Mesenchymal stem cell (in vitro differentiated cells and primary cell): ENCODE measurements at regions not wholly inside any gene's neighbourhood (a gene's known extent, or its start where the extent isn't known, plus 50 kb on each side); places are given as distances from the start of the nearest gene placed in this dataset.
"Not testable (repeated sequence)": the region's sequence is repeated elsewhere in the genome, so short reads cannot be mapped to it uniquely, and the experiment has no call there.

Source experiments
- DNase-seq: peaks from one replicate; pipeline ENCODE4 v3.0.0-alpha.2; 2013
- H2AFZ ChIP-seq: one replicate; pipeline ENCODE4 v1.6.1; 2013; ENCODE audit warnings: low read depth, mild to moderate bottlenecking, control low read depth, inconsistent platforms, low read length, moderate library complexity
- H2AK5ac ChIP-seq: 2 replicates; pipeline ENCODE4 v1.6.1; 2013; ENCODE audit warnings: low read length, moderate library complexity, mild to moderate bottlenecking, inconsistent platforms; ENCODE audit not compliant: severe bottlenecking
- H2BK120ac ChIP-seq: one replicate; pipeline ENCODE4 v1.6.1; 2013; ENCODE audit warnings: low read depth, mild to moderate bottlenecking, inconsistent platforms, low read length, moderate library complexity
- H2BK12ac ChIP-seq, 2 experiments: one replicate each; pipeline ENCODE4 v1.6.1; 2013; ENCODE audit warnings: inconsistent platforms in 2 of 2, low read length in 2 of 2, mild to moderate bottlenecking in 2 of 2, moderate library complexity in 2 of 2, control low read depth in 1 of 2
- H2BK15ac ChIP-seq: one replicate; pipeline ENCODE4 v1.6.1; 2013; ENCODE audit warnings: mild to moderate bottlenecking, low read depth, inconsistent platforms; ENCODE audit not compliant: poor library complexity, severe bottlenecking
- H2BK5ac ChIP-seq: 2 replicates; pipeline ENCODE4 v1.6.1; 2013; ENCODE audit warnings: low read depth, mild to moderate bottlenecking, low read length, control low read depth, inconsistent platforms; ENCODE audit not compliant: poor library complexity, severe bottlenecking
- H3K14ac ChIP-seq, 2 experiments: one replicate each; pipeline ENCODE4 v1.6.1; 2013; ENCODE audit warnings: inconsistent platforms in 2 of 2, low read length in 2 of 2, control low read depth in 1 of 2, mild to moderate bottlenecking in 1 of 2, moderate library complexity in 1 of 2
- H3K18ac ChIP-seq, 2 experiments: one replicate each; pipeline ENCODE4 v1.6.1; 2013; ENCODE audit warnings: inconsistent platforms in 2 of 2, low read length in 2 of 2, control low read depth in 1 of 2, low read depth in 1 of 2, mild to moderate bottlenecking in 1 of 2
- H3K23ac ChIP-seq, 2 experiments: one replicate each; pipeline ENCODE4 v1.6.1; 2013; ENCODE audit warnings: inconsistent platforms in 2 of 2, low read length in 2 of 2, mild to moderate bottlenecking in 2 of 2, moderate library complexity in 2 of 2, control low read depth in 1 of 2
- H3K27ac ChIP-seq: 2 replicates; pipeline ENCODE4 v1.5.1; 2013; ENCODE audit warnings: mild to moderate bottlenecking, moderate library complexity, low read length, control low read depth, inconsistent platforms; ENCODE audit not compliant: poor library complexity, severe bottlenecking
- H3K27me3 ChIP-seq, 2 experiments: 2 replicates each; pipeline versions ENCODE4 v1.6.1 to v1.7.0; 2013; ENCODE audit warnings: low read length in 2 of 2, mild to moderate bottlenecking in 2 of 2, moderate library complexity in 2 of 2, control low read depth in 1 of 2, inconsistent platforms in 1 of 2; ENCODE audit not compliant: control insufficient read depth in 1 of 2, insufficient read depth in 1 of 2
- H3K36me3 ChIP-seq, 2 experiments: 2 replicates each; pipeline versions ENCODE4 v1.6.1 to v1.7.0; 2013; ENCODE audit warnings: low read length in 2 of 2, control low read depth in 1 of 2, inconsistent platforms in 1 of 2, low read depth in 1 of 2, mild to moderate bottlenecking in 1 of 2; ENCODE audit not compliant: insufficient read depth in 2 of 2, control insufficient read depth in 1 of 2
- H3K4ac ChIP-seq, 2 experiments: one replicate each; pipeline ENCODE4 v1.6.1; 2013; ENCODE audit warnings: inconsistent platforms in 2 of 2, low read length in 2 of 2, mild to moderate bottlenecking in 2 of 2, moderate library complexity in 2 of 2, control low read depth in 1 of 2, low read depth in 1 of 2
- H3K4me1 ChIP-seq: 2 replicates; pipeline ENCODE4 v1.6.1; 2013; ENCODE audit warnings: low read depth, low read length, control low read depth; ENCODE audit not compliant: control insufficient read depth, insufficient read depth
- H3K4me2 ChIP-seq: 2 replicates; pipeline ENCODE4 v1.6.1; 2013; ENCODE audit warnings: low read length, mild to moderate bottlenecking, inconsistent platforms; ENCODE audit not compliant: poor library complexity, severe bottlenecking
- H3K4me3 ChIP-seq, 2 experiments: 2 replicates each; pipeline versions ENCODE4 v1.5.1 to v1.7.0; 2013; ENCODE audit warnings: low read length in 2 of 2, mild to moderate bottlenecking in 2 of 2, control low read depth in 1 of 2, low read depth in 1 of 2; ENCODE audit not compliant: insufficient read depth in 1 of 2
- H3K79me1 ChIP-seq: replicated peaks from 2 replicates; pipeline ENCODE4 v1.6.1; 2013; ENCODE audit warnings: mild to moderate bottlenecking, control low read depth, low read length, inconsistent platforms; ENCODE audit not compliant: poor library complexity, severe bottlenecking
- H3K9ac ChIP-seq: 2 replicates; pipeline ENCODE4 v1.7.0; 2013; ENCODE audit warnings: mild to moderate bottlenecking, low read length, moderate library complexity
- H3K9me3 ChIP-seq: 2 replicates; pipeline ENCODE4 v1.7.0; 2013; ENCODE audit warnings: mild to moderate bottlenecking, low read length; ENCODE audit not compliant: control insufficient read depth
- H4K8ac ChIP-seq: one replicate; pipeline ENCODE4 v1.6.1; 2013; ENCODE audit warnings: inconsistent platforms, mild to moderate bottlenecking, low read length, moderate library complexity
- H4K91ac ChIP-seq: one replicate; pipeline ENCODE4 v1.6.1; 2013; ENCODE audit warnings: mild to moderate bottlenecking, low read length, inconsistent platforms
- WGBS: methylation state at CpG from one replicate; pipeline ENCODE4 v1.1.7; 2013; ENCODE audit warnings: mixed read lengths; 5-methylcytosine and 5-hydroxymethylcytosine counted together

- H3K14ac ChIP-seq, H3K4me3 ChIP-seq, H3K23ac ChIP-seq, H4K91ac ChIP-seq, H3K27me3 ChIP-seq, H2AFZ ChIP-seq, H2AK5ac ChIP-seq, DNase-seq, H2BK5ac ChIP-seq, H2BK120ac ChIP-seq, H3K9me3 ChIP-seq, H2BK15ac ChIP-seq, H3K9ac ChIP-seq, H3K36me3 ChIP-seq, H3K4me1 ChIP-seq, H3K4ac ChIP-seq, H4K8ac ChIP-seq, H3K27ac ChIP-seq, H3K18ac ChIP-seq, H2BK12ac ChIP-seq, H3K4me2 ChIP-seq, H3K79me1 ChIP-seq: not testable (repeated sequence)
- WGBS, result no CpG with 5 or more reads among the region's 11 CpGs
Measured at GRCh38 chr9:61386035-61386815, 196.4 kb downstream of the SPATA31A7 start.

GRCh38 chr9:61386816-61387102, 196.9 kb downstream of the SPATA31A7 start:
- H4K91ac ChIP-seq, H2AFZ ChIP-seq, H3K23ac ChIP-seq, H3K4me3 ChIP-seq, H3K36me3 ChIP-seq, H3K4ac ChIP-seq, H3K9ac ChIP-seq, H4K8ac ChIP-seq, H3K18ac ChIP-seq, H2AK5ac ChIP-seq, H3K27me3 ChIP-seq, DNase-seq, H3K9me3 ChIP-seq, H3K27ac ChIP-seq, H3K4me2 ChIP-seq, H2BK15ac ChIP-seq, H3K4me1 ChIP-seq, H2BK5ac ChIP-seq, H3K14ac ChIP-seq, H2BK120ac ChIP-seq, H2BK12ac ChIP-seq, H3K79me1 ChIP-seq: not testable (repeated sequence)

- H3K14ac ChIP-seq, H2BK120ac ChIP-seq, H3K27ac ChIP-seq, H3K36me3 ChIP-seq, DNase-seq, H2BK15ac ChIP-seq, H3K4ac ChIP-seq, H3K9ac ChIP-seq, H3K4me3 ChIP-seq, H2AK5ac ChIP-seq, H2BK12ac ChIP-seq, H2AFZ ChIP-seq, H3K4me2 ChIP-seq, H3K18ac ChIP-seq, H3K79me1 ChIP-seq, H3K4me1 ChIP-seq, H2BK5ac ChIP-seq, H3K9me3 ChIP-seq, H4K91ac ChIP-seq, H3K27me3 ChIP-seq, H3K23ac ChIP-seq, H4K8ac ChIP-seq: not testable (repeated sequence)
- no CpG with 5 or more reads among the region's 1 CpG for WGBS
Measured at GRCh38 chr9:61402692-61403091, 212.9 kb downstream of the SPATA31A7 start.

- not testable (repeated sequence) for H3K4me3 ChIP-seq, H2BK12ac ChIP-seq, H4K8ac ChIP-seq, H3K4me1 ChIP-seq, DNase-seq, H3K79me1 ChIP-seq, H2BK120ac ChIP-seq, H4K91ac ChIP-seq, H3K4ac ChIP-seq, H3K4me2 ChIP-seq, H3K9ac ChIP-seq, H3K27ac ChIP-seq, H3K36me3 ChIP-seq, H3K18ac ChIP-seq, H3K9me3 ChIP-seq, H3K27me3 ChIP-seq, H2AFZ ChIP-seq, H3K23ac ChIP-seq, H2BK15ac ChIP-seq, H2AK5ac ChIP-seq, H2BK5ac ChIP-seq, H3K14ac ChIP-seq
- no CpG with 5 or more reads among the region's 12 CpGs for WGBS
Measured at GRCh38 chr9:61411933-61412605, 222.2 kb downstream of the SPATA31A7 start.
